ENCODE measurements at regions not wholly inside any gene's neighbourhood (a gene's known extent, or its start where the extent isn't known, plus 50 kb on each side); places are given as distances from the start of the nearest gene placed in this dataset.

DNA sequence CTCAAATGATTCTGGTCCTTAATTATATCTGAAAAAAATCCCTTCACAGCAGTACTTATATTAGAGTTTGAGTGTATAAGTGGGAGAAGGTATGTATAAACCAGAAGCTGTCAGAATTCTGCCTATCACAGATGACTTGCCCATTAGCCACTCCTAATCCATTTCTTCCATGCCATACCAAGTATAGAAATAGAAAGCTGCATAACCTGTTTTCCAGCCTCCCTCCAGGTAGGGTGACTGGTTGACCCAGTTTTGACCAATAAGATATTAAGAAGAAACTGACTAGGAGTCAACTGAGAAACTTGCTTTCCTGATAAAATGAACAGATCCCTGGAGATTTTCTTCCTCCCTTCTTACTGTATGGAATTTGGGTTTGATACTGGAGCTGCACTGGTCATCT lies 112.2 kb upstream of the GRIK2 start:
- TF ChIP-seq, protein P1, sequence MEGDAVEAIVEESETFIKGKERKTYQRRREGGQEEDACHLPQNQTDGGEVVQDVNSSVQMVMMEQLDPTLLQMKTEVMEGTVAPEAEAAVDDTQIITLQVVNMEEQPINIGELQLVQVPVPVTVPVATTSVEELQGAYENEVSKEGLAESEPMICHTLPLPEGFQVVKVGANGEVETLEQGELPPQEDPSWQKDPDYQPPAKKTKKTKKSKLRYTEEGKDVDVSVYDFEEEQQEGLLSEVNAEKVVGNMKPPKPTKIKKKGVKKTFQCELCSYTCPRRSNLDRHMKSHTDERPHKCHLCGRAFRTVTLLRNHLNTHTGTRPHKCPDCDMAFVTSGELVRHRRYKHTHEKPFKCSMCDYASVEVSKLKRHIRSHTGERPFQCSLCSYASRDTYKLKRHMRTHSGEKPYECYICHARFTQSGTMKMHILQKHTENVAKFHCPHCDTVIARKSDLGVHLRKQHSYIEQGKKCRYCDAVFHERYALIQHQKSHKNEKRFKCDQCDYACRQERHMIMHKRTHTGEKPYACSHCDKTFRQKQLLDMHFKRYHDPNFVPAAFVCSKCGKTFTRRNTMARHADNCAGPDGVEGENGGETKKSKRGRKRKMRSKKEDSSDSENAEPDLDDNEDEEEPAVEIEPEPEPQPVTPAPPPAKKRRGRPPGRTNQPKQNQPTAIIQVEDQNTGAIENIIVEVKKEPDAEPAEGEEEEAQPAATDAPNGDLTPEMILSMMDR (IDR thresholded peaks at IDR 0.05 in 8 of 11, conservative IDR thresholded peaks at IDR 0.05 in 3 of 11), result no peak
- TF ChIP-seq POLR2AphosphoS5 (IDR thresholded peaks at IDR 0.05) (no peak), POLR2A (IDR thresholded peaks at IDR 0.05) (no peak)
